ENCODE measurements at regions not wholly inside any gene's neighbourhood (a gene's known extent, or its start where the extent isn't known, plus 50 kb on each side); places are given as distances from the start of the nearest gene placed in this dataset.
A peak's percentile ranks its signal among the peaks of the same experiment; 100 is the strongest.

GRCh38 chr18:70936160-70936559, 647.3 kb downstream of the SOCS6 start:
- H3K9me3 ChIP-seq: no peaks in the 10 kb centered on the region
- no peaks in the 10 kb centered on the region for H3K36me3 ChIP-seq
- TF ChIP-seq, protein P1, sequence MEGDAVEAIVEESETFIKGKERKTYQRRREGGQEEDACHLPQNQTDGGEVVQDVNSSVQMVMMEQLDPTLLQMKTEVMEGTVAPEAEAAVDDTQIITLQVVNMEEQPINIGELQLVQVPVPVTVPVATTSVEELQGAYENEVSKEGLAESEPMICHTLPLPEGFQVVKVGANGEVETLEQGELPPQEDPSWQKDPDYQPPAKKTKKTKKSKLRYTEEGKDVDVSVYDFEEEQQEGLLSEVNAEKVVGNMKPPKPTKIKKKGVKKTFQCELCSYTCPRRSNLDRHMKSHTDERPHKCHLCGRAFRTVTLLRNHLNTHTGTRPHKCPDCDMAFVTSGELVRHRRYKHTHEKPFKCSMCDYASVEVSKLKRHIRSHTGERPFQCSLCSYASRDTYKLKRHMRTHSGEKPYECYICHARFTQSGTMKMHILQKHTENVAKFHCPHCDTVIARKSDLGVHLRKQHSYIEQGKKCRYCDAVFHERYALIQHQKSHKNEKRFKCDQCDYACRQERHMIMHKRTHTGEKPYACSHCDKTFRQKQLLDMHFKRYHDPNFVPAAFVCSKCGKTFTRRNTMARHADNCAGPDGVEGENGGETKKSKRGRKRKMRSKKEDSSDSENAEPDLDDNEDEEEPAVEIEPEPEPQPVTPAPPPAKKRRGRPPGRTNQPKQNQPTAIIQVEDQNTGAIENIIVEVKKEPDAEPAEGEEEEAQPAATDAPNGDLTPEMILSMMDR (IDR thresholded peaks at IDR 0.05): no peak
- H3K27me3 ChIP-seq: no peaks in the 10 kb centered on the region
- H3K4me1 ChIP-seq: no peaks in the 10 kb centered on the region
- H3K27ac ChIP-seq: no peak overlapping the region
- H3K4me3 ChIP-seq: no peak overlapping the region
- intact Hi-C loops (cut with DNase I): no loop called here
- no peak for ATAC-seq
- DNase-seq: no peak

- Histone ChIP-seq H3K36me3 (no peaks in the 10 kb centered on the region), H3K4me1 (no peaks in the 10 kb centered on the region), H3K4me3 (no peak overlapping the region), H3K27ac (no peak overlapping the region), H3K27me3 (no peaks in the 10 kb centered on the region), H3K9me3 (no peaks in the 10 kb centered on the region)
- DNase-seq: peak in 1 of 4 donors; percentile 32
- no peak for ATAC-seq
- intact Hi-C loops (cut with DNase I): no loop called here
- TF ChIP-seq, protein P1 (IDR thresholded peaks at IDR 0.05): peak; percentile 24 to 51
Observed at GRCh38 chr18:70931942-70932814, 643.3 kb downstream of the SOCS6 start.

DNA sequence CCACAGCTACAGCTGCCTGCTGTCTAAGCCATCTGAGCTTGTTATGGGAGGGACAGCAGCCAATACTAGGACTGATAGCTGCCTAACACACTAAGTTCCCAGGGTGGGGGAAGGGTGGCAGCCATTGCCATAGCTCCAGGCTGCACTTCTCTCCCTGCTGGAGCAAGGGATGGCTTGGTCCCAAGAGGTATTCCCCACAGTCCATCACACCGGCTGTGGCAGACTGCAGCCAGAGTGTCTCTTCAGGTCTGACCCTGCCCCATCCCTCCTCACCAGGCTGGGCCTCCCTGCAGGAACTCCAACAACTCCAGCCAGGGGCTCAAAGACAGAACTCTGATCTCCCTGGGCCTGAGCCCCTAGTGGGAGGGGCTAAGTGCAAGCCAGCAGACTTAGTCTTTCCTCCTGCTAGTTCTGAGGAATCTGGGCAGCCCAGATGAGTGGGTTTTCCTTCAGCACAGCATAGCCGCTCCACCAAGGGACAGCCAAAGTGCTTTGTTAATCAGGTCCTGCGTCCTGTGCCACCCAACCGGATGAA, 632.1 kb downstream of the SOCS6 start:
- no peaks in the 10 kb centered on the region for H3K36me3 ChIP-seq
- H3K27ac ChIP-seq: no peak overlapping the region
- intact Hi-C loops (cut with DNase I): no loop called here
- TF ChIP-seq, protein P1 (IDR thresholded peaks at IDR 0.05): no peak
- peaks cover 0 to 9% of the 10 kb centered on the region in 2 donors for H3K9me3 ChIP-seq
- DNase-seq: peak in 1 of 4 donors; percentile 6
- no peak overlapping the region for H3K4me3 ChIP-seq
- no peak for ATAC-seq
- no peaks in the 10 kb centered on the region for H3K27me3 ChIP-seq
- no peaks in the 10 kb centered on the region for H3K4me1 ChIP-seq

GRCh38 chr18:70907673-70908072, 618.8 kb downstream of the SOCS6 start:
- Histone ChIP-seq H3K9me3 (peaks cover 0 to 7% of the 10 kb centered on the region in 2 donors), H3K4me3 (no peak overlapping the region), H3K27ac (no peak overlapping the region), H3K36me3 (no peaks in the 10 kb centered on the region), H3K4me1 (no peaks in the 10 kb centered on the region), H3K27me3 (no peaks in the 10 kb centered on the region)
- TF ChIP-seq, protein P1 (IDR thresholded peaks at IDR 0.05): no peak
- DNase-seq (peak in 1 of 4 donors; percentile 33), ATAC-seq (no peak)
- intact Hi-C loops (cut with DNase I): no loop called here

DNA sequence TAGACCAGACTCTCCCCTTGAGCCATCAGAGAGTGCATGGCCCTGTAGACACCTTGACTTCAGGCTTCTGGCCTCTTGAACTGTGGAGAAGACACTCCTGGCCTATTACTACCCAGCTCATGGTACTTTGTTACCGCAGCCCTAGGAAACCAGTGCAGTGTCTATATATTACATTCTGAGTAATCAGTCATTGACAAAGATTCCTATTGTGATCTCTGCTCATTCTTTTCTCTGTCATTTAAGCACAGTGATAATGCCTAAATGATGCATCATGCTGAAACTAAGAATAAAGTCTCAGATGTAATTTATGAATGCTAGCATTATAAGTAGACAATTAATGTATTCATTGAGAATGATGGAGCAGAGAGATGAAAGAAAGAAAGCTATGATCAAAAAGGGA, 603.5 kb downstream of the SOCS6 start:
- no peak for ATAC-seq
- intact Hi-C loops (cut with DNase I): no loop called here

More for the DNA sequence above, 603.5 kb downstream of the SOCS6 start:
- H3K27ac ChIP-seq: no peak overlapping the region
- TF ChIP-seq, protein P1 (IDR thresholded peaks at IDR 0.05): no peak
- DNase-seq: no peak
- no peaks in the 10 kb centered on the region for H3K27me3 ChIP-seq
- H3K4me1 ChIP-seq: no peaks in the 10 kb centered on the region
- H3K36me3 ChIP-seq: no peaks in the 10 kb centered on the region
- peaks cover 0 to 4% of the 10 kb centered on the region in 2 donors for H3K9me3 ChIP-seq
- no peak overlapping the region for H3K4me3 ChIP-seq

Data from left lung (tissue), 4 donors.